Effector CD4-positive, alpha-beta T cell (primary cell): ENCODE measurements at regions not wholly inside any gene's neighbourhood (a gene's known extent, or its start where the extent isn't known, plus 50 kb on each side); places are given as distances from the start of the nearest gene placed in this dataset.
"Not testable (repeated sequence)": the region's sequence is repeated elsewhere in the genome, so short reads cannot be mapped to it uniquely, and the experiment has no call there.

Experiments
- DNase-seq: peaks from one replicate; pipeline ENCODE4 v3.0.0-alpha.2; 2020

DNA sequence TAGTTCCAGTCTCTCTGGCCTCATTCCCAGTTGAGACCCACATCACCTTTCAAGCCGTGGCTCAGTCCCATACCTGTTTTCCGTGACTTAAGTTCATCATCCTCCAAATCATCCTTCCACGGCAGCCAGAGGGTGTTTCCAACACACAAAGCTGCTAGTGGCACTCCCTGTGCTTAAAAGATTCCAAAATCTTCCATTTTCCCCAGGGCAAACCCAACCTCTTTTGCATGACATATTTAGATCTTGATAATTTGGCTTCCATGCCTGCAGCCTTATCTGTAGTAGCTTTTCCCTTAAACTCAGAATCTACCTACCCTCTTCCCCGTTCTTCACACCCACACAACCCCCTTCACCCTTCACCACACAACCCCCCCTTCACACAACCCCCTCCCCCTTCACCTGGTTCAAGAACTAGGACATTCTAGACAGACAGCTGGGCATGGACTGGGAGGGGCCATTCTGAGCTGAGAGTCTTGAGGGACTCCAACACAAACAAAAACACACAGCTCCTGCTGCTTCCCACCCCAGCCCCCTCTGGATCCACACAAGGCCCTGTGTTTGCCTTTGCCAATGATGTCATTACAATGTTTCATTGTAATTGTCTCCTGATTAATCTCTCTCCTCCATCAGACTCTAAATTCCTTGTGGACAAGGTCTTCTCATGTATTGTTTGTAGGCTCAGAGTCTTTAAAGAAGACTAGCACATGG lies 268.2 kb downstream of the SH3GL2 start:
- DNase-seq: no peak

DNA sequence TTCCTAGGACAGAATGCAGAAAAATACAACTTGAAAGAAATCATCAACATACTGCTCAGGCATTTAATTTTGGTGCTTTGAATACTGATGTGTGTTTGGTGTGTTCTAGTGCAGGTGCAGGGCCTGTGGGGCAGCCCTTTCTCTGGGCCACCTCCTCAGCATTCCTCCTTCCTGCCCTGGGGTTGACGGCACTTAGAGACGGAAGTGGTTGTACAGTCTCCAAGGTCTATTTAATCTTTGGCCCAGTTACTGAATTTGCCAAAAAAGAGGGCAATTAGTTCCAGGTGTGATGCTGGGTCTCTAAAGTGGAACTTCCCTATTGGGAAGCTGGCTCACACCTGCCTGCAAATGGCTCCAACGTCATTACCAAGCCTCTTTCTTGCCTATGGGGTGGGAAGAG lies 269.0 kb downstream of the SH3GL2 start:
- DNase-seq: no peak

DNA sequence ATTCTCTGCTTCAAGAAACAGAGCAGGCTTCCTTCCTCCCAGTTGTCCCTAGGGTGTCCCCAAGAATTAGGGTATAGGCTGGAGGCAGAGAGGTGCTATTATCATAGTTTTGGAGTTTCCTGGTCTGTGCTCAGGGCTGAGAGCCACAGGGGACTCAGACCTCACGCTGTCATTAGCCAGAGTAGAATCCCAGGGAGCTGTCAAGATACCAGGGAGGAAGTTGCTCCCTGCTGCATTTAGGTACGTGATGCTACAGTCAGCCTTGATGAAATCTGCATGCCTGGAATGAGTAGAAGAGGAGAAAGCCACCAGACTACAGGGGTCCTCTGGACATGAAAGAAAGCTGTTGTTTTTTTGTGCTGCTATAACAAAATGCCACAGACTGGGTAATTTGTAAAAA lies 273.2 kb downstream of the SH3GL2 start:
- DNase-seq: no peak

DNA sequence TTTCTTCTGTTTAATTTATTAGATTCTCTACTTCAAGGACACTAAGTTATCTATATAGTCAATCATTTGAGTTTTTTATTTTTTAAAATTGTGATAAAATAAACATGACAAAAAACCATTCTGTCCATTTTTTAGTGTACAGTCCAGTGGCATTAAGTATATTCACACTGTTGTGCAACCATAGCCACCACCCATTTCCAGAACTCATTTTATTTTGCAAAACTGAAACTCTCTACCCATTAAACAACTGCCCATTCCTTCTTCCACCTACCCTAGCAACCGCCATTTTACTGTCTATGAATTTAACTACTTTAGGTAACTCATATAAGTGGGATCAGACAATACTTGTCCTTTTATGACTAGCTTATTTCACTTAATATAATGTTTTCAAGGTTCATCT lies 275.6 kb downstream of the SH3GL2 start:
- DNase-seq: no peak

DNA sequence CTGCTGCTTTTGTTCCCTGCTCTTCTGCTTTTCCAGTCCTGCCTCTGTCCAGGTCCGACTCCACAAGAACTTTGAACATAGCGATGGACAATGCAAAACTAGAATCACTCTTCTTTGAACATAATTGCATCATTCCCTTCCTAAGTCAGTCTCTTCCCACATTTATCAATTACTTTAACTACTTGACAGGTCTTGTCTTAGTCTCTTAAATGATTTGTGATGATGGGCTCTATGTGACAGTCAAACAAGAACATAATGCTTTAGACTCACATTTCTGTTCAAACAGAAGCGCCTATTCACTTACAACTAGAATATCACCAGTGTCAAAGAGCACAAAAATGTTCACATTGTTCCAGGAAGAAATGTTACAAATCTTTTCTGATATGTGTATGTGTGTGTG lies 278.1 kb downstream of the SH3GL2 start:
- no peak for DNase-seq

DNA sequence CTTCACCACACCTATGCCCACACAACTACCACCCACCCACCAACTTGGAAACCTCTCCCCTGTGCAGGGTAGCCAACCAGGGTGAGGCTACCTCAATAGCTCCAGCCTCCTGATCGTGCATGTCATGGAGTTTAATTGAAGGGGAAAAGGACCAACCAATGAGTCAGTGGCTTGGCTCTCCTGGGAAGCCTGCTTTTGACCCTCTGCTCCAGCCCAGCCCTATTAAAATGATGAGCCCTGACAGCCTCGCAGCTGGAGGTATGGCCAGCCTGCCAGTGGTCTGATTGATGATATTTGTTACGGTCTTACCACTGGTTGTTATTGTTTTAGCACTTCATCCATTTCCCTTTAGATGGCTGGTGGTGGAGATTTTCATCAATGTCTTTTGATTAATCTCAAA lies 280.4 kb downstream of the SH3GL2 start:
- DNase-seq: no peak

DNA sequence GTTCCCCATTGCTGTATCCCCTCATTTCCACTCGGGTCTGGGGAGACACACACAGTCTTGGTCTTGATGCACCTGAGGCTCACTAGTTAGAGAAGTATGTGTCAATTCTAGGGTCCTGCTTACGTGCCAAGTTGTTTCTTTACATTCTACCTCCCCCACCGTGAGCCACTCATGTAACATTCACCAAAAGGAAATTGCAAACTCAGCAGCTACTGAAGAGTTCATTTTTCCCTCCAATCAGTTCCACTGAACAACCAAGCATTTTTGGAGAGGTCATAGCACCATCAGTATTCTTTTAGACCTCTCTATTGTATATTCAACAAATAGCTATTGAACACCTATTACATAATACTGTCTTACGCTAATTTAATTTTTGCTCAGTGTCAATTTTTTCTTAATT lies 281.1 kb downstream of the SH3GL2 start:
- DNase-seq: no peak

DNA sequence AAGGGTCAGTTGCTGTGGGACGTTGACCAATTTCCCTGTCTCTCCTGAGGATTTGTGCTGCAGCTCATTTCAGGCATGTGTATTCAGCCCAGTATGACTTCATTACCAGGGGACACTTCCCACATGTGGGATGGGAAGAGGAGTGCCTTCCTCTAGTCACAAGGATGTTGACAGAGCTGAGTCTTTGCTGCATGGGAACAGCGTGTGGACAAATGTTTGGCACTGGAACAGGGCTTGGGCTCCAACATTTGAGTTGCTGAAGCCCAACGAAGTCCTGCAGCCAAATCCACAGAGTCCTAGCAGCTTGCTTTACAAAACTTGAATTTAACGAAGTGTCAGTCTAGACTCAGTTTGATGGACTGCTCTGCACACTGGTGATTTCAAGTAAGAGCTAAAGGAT lies 283.2 kb downstream of the SH3GL2 start:
- DNase-seq: no peak

DNA sequence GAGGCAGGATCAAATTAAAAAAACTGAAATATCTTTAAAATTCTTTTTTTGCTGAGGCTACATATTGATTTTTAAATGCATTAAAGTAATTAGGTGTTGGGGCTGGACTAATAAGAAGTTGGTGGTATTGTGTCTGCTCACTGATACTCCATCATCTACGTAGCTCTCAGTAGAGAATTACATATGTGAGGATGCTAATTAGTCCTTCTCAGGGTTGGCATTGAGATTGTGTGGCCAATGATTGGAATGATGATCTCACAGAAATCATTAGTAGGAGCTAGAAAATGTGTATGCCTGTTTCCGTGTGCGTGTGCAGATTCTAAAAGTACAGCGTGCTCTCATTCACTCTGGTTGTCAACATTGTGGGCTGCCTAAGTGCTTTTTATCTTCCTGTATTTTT lies 283.8 kb downstream of the SH3GL2 start:
- DNase-seq: no peak

DNA sequence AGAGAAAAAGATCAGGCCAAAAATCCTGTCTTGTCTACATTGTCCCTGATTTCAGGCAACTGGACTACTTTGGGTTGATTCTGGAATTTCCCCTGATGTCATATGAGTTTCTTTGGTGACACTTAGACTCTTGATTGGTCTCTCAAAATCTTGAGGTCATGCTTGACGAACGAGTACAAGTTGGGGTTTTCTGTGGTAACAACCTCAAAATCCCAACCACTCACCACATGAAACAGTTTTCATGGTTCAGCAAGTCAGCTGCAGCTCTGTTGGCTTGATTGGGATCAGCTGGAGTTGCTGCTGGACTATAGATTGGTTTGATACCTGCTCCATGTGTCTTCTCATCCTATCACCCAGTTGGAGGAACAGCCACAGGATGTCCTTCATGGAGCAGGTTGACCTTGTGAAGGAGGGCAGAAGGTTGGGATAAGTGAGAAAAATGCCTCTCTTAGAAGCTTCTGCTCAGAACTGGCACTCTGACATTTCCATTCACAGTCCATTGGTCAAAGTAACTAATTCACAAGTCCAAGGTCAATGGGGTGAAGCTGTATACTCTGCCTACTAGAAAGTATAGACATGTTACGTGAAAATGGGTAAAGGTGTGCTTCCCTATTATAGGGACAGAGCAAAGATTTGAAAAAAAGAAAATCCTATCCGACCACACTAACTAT lies 284.5 kb downstream of the SH3GL2 start:
- DNase-seq: no peak

DNA sequence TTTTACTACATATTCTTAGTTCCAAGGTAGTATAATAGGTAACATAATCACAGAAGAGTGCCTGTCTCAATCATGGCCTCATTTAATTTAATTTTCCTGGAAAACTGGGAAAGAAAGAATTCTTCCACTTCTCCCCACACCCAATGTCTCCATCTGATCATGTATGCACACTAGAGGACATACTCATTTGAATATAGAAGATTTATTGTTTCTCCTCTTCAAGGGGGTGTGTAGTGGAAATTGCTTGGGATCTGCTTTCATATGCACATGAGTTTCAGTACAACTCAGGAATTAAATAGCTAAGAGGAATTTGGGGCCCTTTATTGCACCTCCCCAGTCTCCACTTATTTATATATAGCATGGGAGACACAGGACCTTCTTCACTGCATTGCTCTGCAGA lies 285.1 kb downstream of the SH3GL2 start:
- DNase-seq: no peak

DNA sequence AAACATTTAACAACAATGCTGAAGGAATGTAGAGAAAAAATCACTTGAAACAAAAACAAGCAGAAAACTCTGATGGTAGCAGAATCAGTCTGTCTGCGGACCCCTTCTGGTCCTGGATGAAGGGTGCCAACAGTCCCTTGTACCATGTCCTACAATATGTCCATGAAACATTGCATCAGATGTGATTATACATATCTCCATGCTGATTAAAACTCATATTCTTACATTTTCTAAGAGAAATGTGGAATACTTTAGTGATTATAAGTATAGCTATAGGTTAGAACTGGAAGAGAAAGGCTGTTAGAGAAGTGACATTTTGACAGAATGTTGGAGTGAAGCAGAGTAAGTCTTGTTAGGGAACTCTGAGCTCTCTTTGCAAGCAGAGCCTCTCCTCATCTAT lies 286.1 kb downstream of the SH3GL2 start:
- DNase-seq: no peak

DNA sequence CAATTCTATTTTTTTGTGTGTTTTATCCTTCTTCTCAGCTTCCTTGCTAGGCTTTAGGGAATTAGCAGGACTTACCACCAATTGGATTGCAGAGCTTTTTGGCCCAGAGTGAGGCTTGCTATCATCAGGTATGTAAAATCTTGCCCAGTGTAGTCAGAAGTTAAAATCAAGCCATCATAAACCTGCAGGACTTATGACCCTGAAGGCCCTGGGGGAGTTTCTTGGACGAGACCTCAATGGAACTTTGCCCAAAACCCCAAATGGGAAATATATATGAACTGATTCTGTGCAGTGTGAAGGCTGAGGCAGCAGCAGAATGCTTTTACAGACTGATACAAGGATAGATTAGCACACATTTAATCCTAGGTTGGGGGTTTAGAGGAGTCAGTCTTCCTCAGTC lies 287.0 kb downstream of the SH3GL2 start:
- no peak for DNase-seq

DNA sequence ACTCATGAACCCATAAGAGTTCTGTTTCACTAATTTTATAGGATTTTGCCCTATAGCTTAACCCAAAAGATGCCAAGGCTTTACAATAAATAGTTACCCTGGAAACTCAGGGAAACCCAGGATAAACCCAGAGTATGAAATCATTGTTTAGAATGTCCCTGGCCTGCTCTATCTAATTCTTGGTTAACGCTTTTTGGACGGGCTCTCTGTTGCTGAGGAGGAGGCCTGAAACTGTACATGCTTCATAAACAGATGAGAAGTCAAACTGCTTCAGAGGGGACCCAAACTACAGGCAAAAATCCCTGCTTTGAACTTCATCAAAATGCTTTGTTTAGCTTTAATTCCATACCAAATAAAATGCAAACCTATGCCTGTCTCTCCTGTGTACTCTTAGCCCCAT lies 291.9 kb downstream of the SH3GL2 start:
- DNase-seq: no peak

DNA sequence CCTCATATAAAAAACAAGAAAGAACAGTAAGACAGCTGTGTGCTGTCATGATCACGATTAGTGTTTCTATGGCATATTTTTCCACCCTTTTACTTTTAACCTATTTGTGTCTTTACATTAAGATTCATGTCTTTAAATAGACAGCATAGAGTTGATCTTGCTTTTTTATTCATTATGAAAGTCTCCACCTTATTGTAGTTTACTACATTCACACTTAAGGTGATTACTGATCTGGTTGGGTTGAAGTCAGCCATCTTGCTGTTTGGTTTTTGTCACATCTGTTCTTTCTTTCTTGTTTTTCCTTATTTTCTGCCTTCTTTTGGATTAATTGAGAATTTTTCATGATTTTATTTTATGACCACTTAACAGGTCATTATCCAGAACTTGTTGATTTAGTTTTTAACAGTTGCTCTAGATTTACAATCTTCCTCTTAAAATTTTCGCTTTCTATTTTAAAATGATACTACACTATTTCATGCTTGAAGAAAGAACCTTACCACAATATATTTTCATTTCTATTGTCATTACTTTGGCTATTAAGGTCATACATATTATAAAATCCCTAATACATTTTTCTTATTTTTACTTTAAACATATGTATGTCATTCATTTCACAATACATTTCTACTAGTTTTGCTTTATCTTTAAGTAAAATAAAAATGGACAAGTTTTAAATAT lies 292.5 kb downstream of the SH3GL2 start:
- DNase-seq: no peak

DNA sequence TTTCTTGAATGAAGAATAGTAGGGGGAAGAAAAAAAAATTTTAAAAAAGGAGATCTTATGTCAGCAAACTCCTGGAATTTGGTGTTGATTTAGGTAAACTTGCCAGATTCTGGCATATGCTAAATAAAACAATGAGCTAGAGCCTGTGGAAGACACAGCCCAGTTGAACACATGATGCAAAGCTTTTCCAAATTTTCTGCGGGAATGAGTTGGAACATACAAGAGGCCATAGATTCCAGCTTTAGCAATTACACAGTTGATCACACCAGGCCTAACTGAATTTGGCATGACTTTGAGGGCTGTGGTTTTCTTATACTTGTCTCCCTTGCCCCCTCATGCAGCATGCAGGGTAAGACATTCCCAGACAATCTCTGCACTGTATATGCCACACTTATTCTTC lies 297.0 kb downstream of the SH3GL2 start:
- no peak for DNase-seq

DNA sequence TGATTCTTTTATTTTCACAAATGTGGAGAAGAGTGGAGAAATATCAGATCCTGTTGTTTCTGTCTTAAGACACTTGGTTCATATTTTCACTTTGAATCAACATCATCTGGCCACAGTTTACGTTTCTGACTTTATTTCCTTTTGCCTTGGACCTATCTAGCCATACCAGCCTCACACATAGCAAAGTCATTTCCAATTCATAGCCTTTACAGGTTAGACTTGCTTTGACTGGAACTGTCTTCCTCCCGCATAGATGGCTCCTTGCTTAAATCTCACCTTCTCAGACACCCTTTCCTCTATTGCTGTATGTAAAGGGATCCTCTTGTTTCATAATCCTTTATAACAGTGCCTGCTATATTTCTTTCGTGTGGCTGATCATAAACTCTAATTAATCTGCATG lies 297.8 kb downstream of the SH3GL2 start:
- DNase-seq: no peak

DNA sequence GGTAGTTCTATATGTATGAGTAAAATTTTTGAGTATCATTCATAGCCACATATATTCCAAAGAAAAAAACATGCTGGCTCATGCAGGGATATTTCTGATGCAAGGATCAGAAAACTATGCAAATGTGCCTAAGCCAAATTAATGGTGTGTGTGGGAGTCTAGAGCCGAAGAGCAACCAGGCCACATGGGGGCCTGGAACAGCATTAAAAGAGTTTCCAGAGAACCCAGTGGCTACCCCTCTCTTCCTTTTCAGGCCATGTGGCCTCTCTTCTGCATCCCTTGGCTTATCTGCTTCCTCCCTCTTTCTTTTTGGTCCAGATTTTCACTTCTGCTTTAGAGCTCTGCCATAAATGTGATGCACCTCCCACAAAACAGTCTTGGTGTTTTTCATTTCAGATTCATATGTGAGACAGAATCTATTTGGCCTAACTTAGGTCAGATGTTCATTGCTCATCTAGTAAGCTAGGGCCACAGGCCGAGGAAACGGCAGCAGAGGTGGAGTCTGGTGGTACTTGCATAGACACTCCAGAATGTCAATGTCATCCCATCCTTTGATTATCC lies 300.0 kb downstream of the SH3GL2 start:
- DNase-seq: no peak

DNA sequence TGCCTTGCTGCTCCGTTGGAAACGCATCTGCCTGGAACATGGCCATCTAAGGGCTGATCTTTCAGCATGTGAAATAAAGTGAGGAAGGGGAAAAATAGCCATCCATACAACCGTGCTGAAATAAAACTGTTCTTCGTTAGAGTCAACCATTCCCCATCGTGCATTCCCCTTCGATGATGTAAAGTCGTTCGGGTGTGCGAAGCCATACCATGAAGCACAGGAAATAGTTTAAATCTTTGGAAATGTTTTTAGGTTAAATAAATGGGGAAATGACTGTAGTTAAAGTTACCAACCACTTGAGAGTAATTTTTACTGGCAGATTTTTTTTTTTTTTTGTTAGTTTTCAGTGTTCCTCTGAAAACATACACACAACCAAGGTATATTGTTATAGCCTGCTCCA lies 302.5 kb downstream of the SH3GL2 start:
- no peak for DNase-seq

DNA sequence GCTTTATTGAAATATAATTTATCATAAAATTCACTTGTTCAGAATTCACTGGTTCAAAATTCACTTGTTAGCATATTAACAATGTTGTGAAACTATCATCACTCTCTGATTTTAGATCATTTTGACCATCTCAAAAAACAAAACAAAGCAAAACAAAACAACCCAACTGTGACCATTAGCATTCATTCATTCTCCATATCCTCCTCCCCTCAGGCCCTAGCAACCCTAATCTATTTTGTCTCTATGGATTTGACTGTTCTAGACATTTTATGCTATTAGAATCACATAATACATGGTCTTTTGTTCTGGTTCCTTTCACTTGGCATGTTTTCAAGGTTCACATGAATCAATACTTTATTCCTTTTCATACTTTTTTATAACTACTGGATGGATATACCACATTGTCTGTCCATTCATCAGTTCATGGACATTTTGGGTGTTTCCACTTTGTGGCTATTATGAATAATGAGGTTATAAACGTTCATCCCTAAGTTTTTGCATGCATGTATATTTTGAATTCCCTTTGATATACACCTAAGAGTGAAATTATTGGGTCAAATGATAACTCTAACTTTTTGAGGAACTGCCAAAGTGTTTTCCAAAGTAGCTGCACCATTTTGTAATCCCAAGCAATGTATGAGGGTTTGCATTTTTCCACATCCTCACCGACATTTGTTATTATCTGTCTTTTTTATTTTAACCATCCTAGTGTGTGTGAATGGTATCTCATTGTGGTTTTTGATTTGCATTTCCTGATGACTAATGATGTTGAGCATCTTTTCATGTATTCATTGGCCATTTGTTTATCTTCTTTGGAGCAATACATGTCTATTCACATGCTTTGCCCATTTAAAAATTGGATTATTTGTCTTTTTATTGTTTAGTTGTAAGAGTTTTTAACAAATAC lies 304.1 kb downstream of the SH3GL2 start:
- no peak for DNase-seq

DNA sequence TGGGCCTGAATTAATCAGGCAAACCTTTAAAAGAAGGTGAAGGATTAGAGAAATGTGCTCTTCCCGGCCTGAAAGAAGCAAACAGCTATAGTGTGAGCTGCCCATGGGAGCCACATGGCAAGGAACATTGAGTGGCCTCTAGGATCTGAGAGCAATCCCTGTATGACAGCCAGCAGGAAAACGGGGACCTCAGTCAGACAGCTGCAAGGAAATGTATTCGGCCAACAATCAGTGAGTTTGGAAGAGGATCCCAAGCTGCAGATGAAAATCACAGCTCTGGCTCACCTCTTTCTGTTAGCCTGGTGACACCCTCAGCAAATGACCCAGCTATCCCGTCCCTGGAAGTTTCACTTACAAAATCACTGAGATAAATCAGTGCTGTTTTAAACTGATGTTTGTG lies 309.2 kb downstream of the SH3GL2 start:
- DNase-seq: no peak

DNA sequence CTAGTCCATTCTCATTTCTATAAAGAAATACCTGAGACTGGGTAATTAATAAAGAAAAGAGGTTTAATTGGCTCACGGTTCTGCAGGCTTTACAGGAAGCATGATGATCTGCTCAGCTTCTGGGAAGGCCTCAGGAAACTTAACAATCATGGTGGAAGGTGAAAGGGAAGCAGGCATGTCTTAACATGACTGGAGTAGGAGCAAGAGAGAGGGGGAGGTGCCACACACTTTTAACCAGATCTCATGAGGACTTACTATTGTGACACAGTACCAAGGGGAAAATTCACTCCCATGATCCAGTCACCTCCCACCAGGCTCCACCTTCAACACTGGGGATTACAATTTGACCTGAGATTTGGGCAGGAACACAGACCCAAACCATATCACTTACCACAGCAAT lies 310.1 kb downstream of the SH3GL2 start:
- not testable (repeated sequence) for DNase-seq
